DOHH2 (cell line): ENCODE measurements at regions not wholly inside any gene's neighbourhood (a gene's known extent, or its start where the extent isn't known, plus 50 kb on each side); places are given as distances from the start of the nearest gene placed in this dataset.

ENCODE experiments used
- CTCF ChIP-seq: fragments of 200-600 bp; sonication (generic); IDR thresholded peaks from one replicate; pipeline ENCODE4 v1.5.1; 2014; ENCODE audit warnings: antibody characterized with exemption, mild to moderate bottlenecking, low read depth, low read length; ENCODE audit not compliant: poor library complexity, severe bottlenecking
- EZH2phosphoT487 ChIP-seq: fragments of 200-600 bp; sonication (generic); IDR thresholded peaks from 2 replicates; pipeline ENCODE4 v1.6.1; 2017; ENCODE audit warnings: borderline replicate concordance, mild to moderate bottlenecking, antibody characterized with exemption, low read length, moderate library complexity, mixed read lengths

- TF ChIP-seq CTCF (no peak), EZH2phosphoT487 (no peak)
Measured at GRCh38 chr6:43845646-43846045, 75.6 kb downstream of the VEGFA start.
